ENCODE measurements at regions not wholly inside any gene's neighbourhood (a gene's known extent, or its start where the extent isn't known, plus 50 kb on each side); places are given as distances from the start of the nearest gene placed in this dataset.

DNA sequence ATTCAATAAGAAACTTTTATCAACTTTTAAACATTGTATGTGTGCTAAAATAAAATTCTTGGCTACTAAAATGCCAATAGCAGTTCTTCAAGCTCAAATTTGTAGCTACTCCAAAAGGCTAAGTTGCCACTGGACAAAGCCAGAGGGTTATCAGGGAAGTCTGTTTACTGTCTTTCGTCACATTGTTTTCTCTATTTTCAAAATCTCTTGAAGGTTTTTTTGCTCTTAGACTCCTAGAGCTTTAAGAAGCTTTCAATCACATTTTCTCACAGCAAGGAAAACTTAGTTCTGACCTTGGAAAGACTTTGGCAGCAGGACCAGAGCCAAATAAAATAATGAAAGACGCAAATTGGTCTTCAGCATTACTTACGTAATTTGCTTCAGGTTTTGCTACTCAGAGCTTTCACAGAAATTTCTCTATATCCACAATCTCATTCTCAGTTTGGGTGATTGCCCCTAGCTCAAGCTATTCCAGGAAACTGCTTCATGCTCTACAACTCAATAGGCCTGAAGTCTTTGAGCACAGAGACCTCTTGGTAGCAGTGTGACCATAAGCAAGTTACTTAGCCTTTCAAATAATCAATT, 257.7 kb downstream of the GABRG2 start:
- CTCF ChIA-PET, result no interaction called here
- Histone ChIP-seq H3K79me2 (ENCODE audit: control insufficient read depth, insufficient read depth, low read length) (no peaks in the 10 kb centered on the region), H3K4me3 (ENCODE audit: control extremely low read depth in 1 of 5, extremely low read depth in 1 of 5, insufficient read depth in 1 of 5, low read depth in 2 of 5, low read length in 4 of 5) (no peak overlapping the region), H3K9me3 (ENCODE audit: control extremely low read depth in 1 of 3, control insufficient read depth in 2 of 3, insufficient read depth in 1 of 3, low read length in 2 of 3) (peaks cover 0 to 4% (median 0%) of the 10 kb centered on the region in 3 donors), H3K27me3 (replicated peaks in 1 of 4; ENCODE audit: control extremely low read depth in 1 of 4, control insufficient read depth in 3 of 4, insufficient read depth in 4 of 4, low read length in 3 of 4) (no peaks in the 10 kb centered on the region), H3K4me1 (ENCODE audit: control insufficient read depth in 2 of 2, insufficient read depth in 2 of 2, low read length in 2 of 2) (no peaks in the 10 kb centered on the region), H4K20me1 (ENCODE audit: control insufficient read depth, insufficient read depth, low read length, poor library complexity, severe bottlenecking) (no peaks in the 10 kb centered on the region), H3K36me3 (replicated peaks in 1 of 2; ENCODE audit: control extremely low read depth in 1 of 2, control insufficient read depth in 1 of 2, extremely low read depth in 1 of 2, insufficient read depth in 2 of 2, low read length in 1 of 2) (no peaks in the 10 kb centered on the region), H3K4me2 (replicated peaks; ENCODE audit: low read depth, low read length, poor library complexity, severe bottlenecking) (no peak overlapping the region), H3K27ac (ENCODE audit: low read length in 2 of 2) (no peak overlapping the region), H3K9ac (ENCODE audit: low read length) (no peak overlapping the region), H2AFZ (ENCODE audit: insufficient read depth, low read depth, low read length, poor library complexity, severe bottlenecking) (no peak overlapping the region)
- WGBS (ENCODE audit: insufficient coverage), result 100% methylated on average over 1 of the region's 3 CpGs
- Mint-ChIP-seq H3K4me1 (no peaks in the 10 kb centered on the region), H3K9me3 (ENCODE audit: insufficient read depth) (peaks cover 8% of the 10 kb centered on the region), H3K27ac (no peak overlapping the region), H3K4me3 (no peak overlapping the region), H3K27me3 (no peaks in the 10 kb centered on the region)
- POLR2A ChIA-PET, result no interaction called here
- DNase-seq, result no peak
- TF ChIP-seq, protein P1, sequence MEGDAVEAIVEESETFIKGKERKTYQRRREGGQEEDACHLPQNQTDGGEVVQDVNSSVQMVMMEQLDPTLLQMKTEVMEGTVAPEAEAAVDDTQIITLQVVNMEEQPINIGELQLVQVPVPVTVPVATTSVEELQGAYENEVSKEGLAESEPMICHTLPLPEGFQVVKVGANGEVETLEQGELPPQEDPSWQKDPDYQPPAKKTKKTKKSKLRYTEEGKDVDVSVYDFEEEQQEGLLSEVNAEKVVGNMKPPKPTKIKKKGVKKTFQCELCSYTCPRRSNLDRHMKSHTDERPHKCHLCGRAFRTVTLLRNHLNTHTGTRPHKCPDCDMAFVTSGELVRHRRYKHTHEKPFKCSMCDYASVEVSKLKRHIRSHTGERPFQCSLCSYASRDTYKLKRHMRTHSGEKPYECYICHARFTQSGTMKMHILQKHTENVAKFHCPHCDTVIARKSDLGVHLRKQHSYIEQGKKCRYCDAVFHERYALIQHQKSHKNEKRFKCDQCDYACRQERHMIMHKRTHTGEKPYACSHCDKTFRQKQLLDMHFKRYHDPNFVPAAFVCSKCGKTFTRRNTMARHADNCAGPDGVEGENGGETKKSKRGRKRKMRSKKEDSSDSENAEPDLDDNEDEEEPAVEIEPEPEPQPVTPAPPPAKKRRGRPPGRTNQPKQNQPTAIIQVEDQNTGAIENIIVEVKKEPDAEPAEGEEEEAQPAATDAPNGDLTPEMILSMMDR (IDR thresholded peaks at IDR 0.05), result no peak
- TF ChIP-seq EZH2 (IDR thresholded peaks at IDR 0.05; ENCODE audit: borderline replicate concordance, insufficient read depth, low read depth, low read length, poor library complexity, severe bottlenecking), result no peak
- no peak for ATAC-seq (ENCODE audit: low read depth)
- intact Hi-C loops (cut with micrococcal nuclease), result no loop called here

DNA sequence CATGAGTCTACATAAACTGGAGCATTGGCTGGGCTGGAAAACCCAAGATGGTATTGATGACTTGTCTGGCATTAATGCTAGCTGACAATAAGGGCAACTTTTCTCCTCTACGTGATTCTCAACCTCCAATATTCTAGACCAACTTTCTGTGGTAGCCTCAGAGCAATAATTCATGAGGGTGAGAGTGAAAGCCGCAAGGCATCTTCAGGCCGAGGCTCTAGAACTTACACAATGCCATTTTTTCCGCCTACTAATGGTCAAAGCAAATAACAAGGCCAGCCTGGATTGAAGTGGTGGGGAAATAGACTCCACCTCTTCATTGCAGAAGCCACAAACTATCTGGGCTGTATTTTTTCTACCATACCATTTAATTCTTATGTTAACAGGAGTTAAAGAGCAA, 267.4 kb downstream of the GABRG2 start:
- Histone ChIP-seq H3K4me1 (ENCODE audit: control insufficient read depth in 2 of 2, insufficient read depth in 2 of 2, low read length in 2 of 2) (no peaks in the 10 kb centered on the region), H4K20me1 (ENCODE audit: control insufficient read depth, insufficient read depth, low read length, poor library complexity, severe bottlenecking) (no peaks in the 10 kb centered on the region), H3K9me3 (ENCODE audit: control extremely low read depth in 1 of 3, control insufficient read depth in 2 of 3, insufficient read depth in 1 of 3, low read length in 2 of 3) (peaks cover 0 to 3% (median 0%) of the 10 kb centered on the region in 3 donors), H3K4me2 (replicated peaks; ENCODE audit: low read depth, low read length, poor library complexity, severe bottlenecking) (no peak overlapping the region), H2AFZ (ENCODE audit: insufficient read depth, low read depth, low read length, poor library complexity, severe bottlenecking) (no peak overlapping the region), H3K27me3 (replicated peaks in 1 of 4; ENCODE audit: control extremely low read depth in 1 of 4, control insufficient read depth in 3 of 4, insufficient read depth in 4 of 4, low read length in 3 of 4) (no peaks in the 10 kb centered on the region), H3K79me2 (ENCODE audit: control insufficient read depth, insufficient read depth, low read length) (no peaks in the 10 kb centered on the region), H3K4me3 (ENCODE audit: control extremely low read depth in 1 of 5, extremely low read depth in 1 of 5, insufficient read depth in 1 of 5, low read depth in 2 of 5, low read length in 4 of 5) (no peak overlapping the region), H3K36me3 (replicated peaks in 1 of 2; ENCODE audit: control extremely low read depth in 1 of 2, control insufficient read depth in 1 of 2, extremely low read depth in 1 of 2, insufficient read depth in 2 of 2, low read length in 1 of 2) (no peaks in the 10 kb centered on the region), H3K27ac (ENCODE audit: low read length in 2 of 2) (no peak overlapping the region), H3K9ac (ENCODE audit: low read length) (no peak overlapping the region)
- H3K27me3 Mint-ChIP-seq, result no peaks in the 10 kb centered on the region
- H3K27ac Mint-ChIP-seq, result no peak overlapping the region
- no CpG with 5 or more reads among the region's 4 CpGs for WGBS (ENCODE audit: insufficient coverage)
- DNase-seq (no peak), ATAC-seq (ENCODE audit: low read depth) (no peak)
- TF ChIP-seq EZH2 (IDR thresholded peaks at IDR 0.05; ENCODE audit: borderline replicate concordance, insufficient read depth, low read depth, low read length, poor library complexity, severe bottlenecking), result no peak
- TF ChIP-seq, protein P1 (IDR thresholded peaks at IDR 0.05), result no peak
- intact Hi-C loops (cut with micrococcal nuclease), result no loop called here
- ChIA-PET POLR2A (no interaction called here), CTCF (no interaction called here)
- no peak overlapping the region for H3K4me3 Mint-ChIP-seq
- peaks cover 16% of the 10 kb centered on the region for H3K9me3 Mint-ChIP-seq (ENCODE audit: insufficient read depth)
- H3K4me1 Mint-ChIP-seq, result no peaks in the 10 kb centered on the region

Measured in B cell (primary cell).